Neural progenitor cell (in vitro differentiated cells): ENCODE measurements at regions not wholly inside any gene's neighbourhood (a gene's known extent, or its start where the extent isn't known, plus 50 kb on each side); places are given as distances from the start of the nearest gene placed in this dataset.

Experiments used
- EZH2 ChIP-seq: fragments of 200-600 bp; sonication (generic); IDR thresholded peaks from 2 replicates; pipeline ENCODE4 v1.6.1; 2017; ENCODE audit warnings: antibody characterized with exemption, mild to moderate bottlenecking, moderate library complexity
- EZH2phosphoT487 ChIP-seq: fragments of 200-600 bp; sonication (generic); IDR thresholded peaks from 2 replicates; pipeline ENCODE4 v1.6.1; 2017; ENCODE audit warnings: antibody characterized with exemption
- TF ChIP-seq, protein P1 (sequence below): fragments of 200-600 bp; sonication (generic); IDR thresholded peaks from 2 replicates; pipeline ENCODE4 v1.5.1; 2017; ENCODE audit warnings: antibody characterized with exemption, mild to moderate bottlenecking

DNA sequence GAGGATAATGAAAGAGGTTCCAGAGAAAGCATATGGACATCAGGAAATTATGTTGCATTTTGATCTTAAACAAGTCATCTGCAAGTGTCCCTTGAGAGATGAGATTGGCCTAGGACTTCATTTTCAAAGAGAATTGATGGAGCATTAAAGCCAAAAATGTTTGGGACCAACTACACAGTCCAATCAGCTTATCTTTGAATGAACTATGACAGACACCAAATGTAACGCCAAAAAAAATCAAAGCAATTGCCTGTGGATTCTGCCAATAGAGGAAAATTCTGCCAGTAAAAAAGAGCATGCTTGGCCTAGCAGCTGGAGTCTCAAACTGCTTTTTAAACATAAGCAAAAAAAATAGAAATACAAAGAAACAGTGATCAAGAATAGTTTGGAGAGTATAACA, 594.5 kb upstream of the CHAC2 start:
- TF ChIP-seq, protein P1, sequence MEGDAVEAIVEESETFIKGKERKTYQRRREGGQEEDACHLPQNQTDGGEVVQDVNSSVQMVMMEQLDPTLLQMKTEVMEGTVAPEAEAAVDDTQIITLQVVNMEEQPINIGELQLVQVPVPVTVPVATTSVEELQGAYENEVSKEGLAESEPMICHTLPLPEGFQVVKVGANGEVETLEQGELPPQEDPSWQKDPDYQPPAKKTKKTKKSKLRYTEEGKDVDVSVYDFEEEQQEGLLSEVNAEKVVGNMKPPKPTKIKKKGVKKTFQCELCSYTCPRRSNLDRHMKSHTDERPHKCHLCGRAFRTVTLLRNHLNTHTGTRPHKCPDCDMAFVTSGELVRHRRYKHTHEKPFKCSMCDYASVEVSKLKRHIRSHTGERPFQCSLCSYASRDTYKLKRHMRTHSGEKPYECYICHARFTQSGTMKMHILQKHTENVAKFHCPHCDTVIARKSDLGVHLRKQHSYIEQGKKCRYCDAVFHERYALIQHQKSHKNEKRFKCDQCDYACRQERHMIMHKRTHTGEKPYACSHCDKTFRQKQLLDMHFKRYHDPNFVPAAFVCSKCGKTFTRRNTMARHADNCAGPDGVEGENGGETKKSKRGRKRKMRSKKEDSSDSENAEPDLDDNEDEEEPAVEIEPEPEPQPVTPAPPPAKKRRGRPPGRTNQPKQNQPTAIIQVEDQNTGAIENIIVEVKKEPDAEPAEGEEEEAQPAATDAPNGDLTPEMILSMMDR, result no peak
- TF ChIP-seq EZH2 (no peak), EZH2phosphoT487 (no peak)
